ENCODE measurements at regions not wholly inside any gene's neighbourhood (a gene's known extent, or its start where the extent isn't known, plus 50 kb on each side); places are given as distances from the start of the nearest gene placed in this dataset.

- TF ChIP-seq PAX8 (IDR thresholded peaks at IDR 0.05) = no peak
Observed at GRCh38 chr1:72781038-72781437, 498.7 kb upstream of the NEGR1 start (continued).

- no TSS peak for BruUV-seq (replicated peaks)
- no peaks in the 10 kb centered on the region for H3K79me2 ChIP-seq (ENCODE audit: control insufficient read depth, insufficient read depth, low read length)
- no peaks in the 10 kb centered on the region for H3K9me3 ChIP-seq (replicated peaks; ENCODE audit: control insufficient read depth, insufficient read depth, low read length)
- no peaks in the 10 kb centered on the region for H3K36me3 ChIP-seq (ENCODE audit: control insufficient read depth in 2 of 2, insufficient read depth in 2 of 2, low read length in 1 of 2)
- H3K27ac ChIP-seq (ENCODE audit: control insufficient read depth, insufficient read depth) = no peak overlapping the region
- no peaks in the 10 kb centered on the region for H3K4me1 ChIP-seq (ENCODE audit: control insufficient read depth, insufficient read depth, low read length)
- no peaks in the 10 kb centered on the region for H3K27me3 ChIP-seq (replicated peaks in 1 of 2; ENCODE audit: control insufficient read depth in 2 of 2, insufficient read depth in 2 of 2, low read length in 1 of 2)
- FAIRE-seq (no peak), DNase-seq (ENCODE audit: low read depth, low spot score) (no peak), ATAC-seq (no peak)
- POLR2A ChIA-PET = no interaction called here
- 93% methylated on average over 1 of the region's 1 CpG for WGBS (ENCODE audit: insufficient coverage, insufficient replicate concordance, low lambda C conversion rate, missing lambda C conversion rate)
- H3K9ac ChIP-seq (ENCODE audit: control insufficient read depth, insufficient read depth, low read length) = no peak overlapping the region
- no peak overlapping the region for H2AFZ ChIP-seq (ENCODE audit: control insufficient read depth, low read depth, low read length)
- intact Hi-C loops (cut with micrococcal nuclease; ENCODE audit: unreplicated experiment) (no loop called here), in situ Hi-C loops (cut with MboI) (no loop called here)
- no peak overlapping the region for H3K4me3 ChIP-seq
- CTCF ChIA-PET = no interaction called here
- SMC1A ChIA-PET (ENCODE audit: uncharacterized antibody, unreplicated experiment) = no interaction called here
- RAD21 ChIA-PET (ENCODE audit: unreplicated experiment) = no interaction called here
- no peaks in the 10 kb centered on the region for H4K20me1 ChIP-seq (ENCODE audit: control insufficient read depth, insufficient read depth)
- TF ChIP-seq USF2 (IDR thresholded peaks at IDR 0.05; ENCODE audit: borderline replicate concordance, low read depth, low read length) = no peak
- no peak for TF ChIP-seq SIN3A (IDR thresholded peaks at IDR 0.05; ENCODE audit: low read depth, low read length)
- no peak for TF ChIP-seq ZBTB33 (IDR thresholded peaks at IDR 0.05)
- no peak for TF ChIP-seq KLF5 (IDR thresholded peaks at IDR 0.05; ENCODE audit: partially characterized antibody)
- no peak for TF ChIP-seq EZH2 (IDR thresholded peaks at IDR 0.05; ENCODE audit: borderline replicate concordance, control insufficient read depth, low read depth, low read length)
- TF ChIP-seq USF1 (IDR thresholded peaks at IDR 0.05; ENCODE audit: borderline replicate concordance, extremely low read length, insufficient read depth, low read depth, low read length) = no peak
- TF ChIP-seq ZNF622 (IDR thresholded peaks at IDR 0.05) = no peak
- TF ChIP-seq POU2F2 (IDR thresholded peaks at IDR 0.05; ENCODE audit: borderline replicate concordance, low read depth, low read length) = no peak
- no peak for TF ChIP-seq SMC3 (IDR thresholded peaks at IDR 0.05; ENCODE audit: borderline replicate concordance, low read length)
- TF ChIP-seq MXI1 (IDR thresholded peaks at IDR 0.05; ENCODE audit: low read depth, low read length) = no peak
- TF ChIP-seq ATF3 (IDR thresholded peaks at IDR 0.05; ENCODE audit: borderline replicate concordance, extremely low read depth, low read depth, low read length) = no peak
- no peak for TF ChIP-seq ZNF687 (IDR thresholded peaks at IDR 0.05)
- no peak overlapping the region for H3K4me2 ChIP-seq (ENCODE audit: control insufficient read depth, insufficient read depth)
Observed at GRCh38 chr1:72780212-72780611, 497.9 kb upstream of the NEGR1 start.
